ENCODE measurements at regions not wholly inside any gene's neighbourhood (a gene's known extent, or its start where the extent isn't known, plus 50 kb on each side); places are given as distances from the start of the nearest gene placed in this dataset.

GRCh38 chr1:90778486-90778885, 61.4 kb upstream of the BARHL2 start:
- no peak for DNase-seq

- DNase-seq = no peak
Measured at GRCh38 chr1:90773812-90774211, 56.7 kb upstream of the BARHL2 start.

GRCh38 chr1:90768826-90769225, 51.7 kb upstream of the BARHL2 start:
- DNase-seq = no peak

- no peak for DNase-seq
Measured at GRCh38 chr1:90768098-90768497, 51.0 kb upstream of the BARHL2 start.
